GM18858 (cell line): ENCODE measurements at regions not wholly inside any gene's neighbourhood (a gene's known extent, or its start where the extent isn't known, plus 50 kb on each side); places are given as distances from the start of the nearest gene placed in this dataset.

Experiments
- ATAC-seq: cut with Tn5 transposase; IDR thresholded peaks from one replicate; pipeline ENCODE4 v1.9.1; 2021; ENCODE audit not compliant: unreplicated experiment

GRCh38 chr12:82529101-82529500, 157.6 kb upstream of the TMTC2 start:
- ATAC-seq = no peak

GRCh38 chr12:82529954-82530353, 156.8 kb upstream of the TMTC2 start:
- ATAC-seq = no peak

- no peak for ATAC-seq
These were observed 156.3 kb upstream of the TMTC2 start for GRCh38 chr12:82530394-82530793.

- ATAC-seq = no peak
These were observed 153.4 kb upstream of the TMTC2 start for GRCh38 chr12:82533341-82533740.

- ATAC-seq = no peak
These were observed 149.3 kb upstream of the TMTC2 start for GRCh38 chr12:82537436-82537835.

GRCh38 chr12:82554529-82554928, 132.2 kb upstream of the TMTC2 start:
- ATAC-seq = peak; percentile 85

- no peak for ATAC-seq
These were observed 131.0 kb upstream of the TMTC2 start for GRCh38 chr12:82555699-82556098.

- no peak for ATAC-seq
These were observed 120.7 kb upstream of the TMTC2 start for GRCh38 chr12:82565966-82566365.

GRCh38 chr12:82567688-82568087, 119.0 kb upstream of the TMTC2 start:
- ATAC-seq = no peak

GRCh38 chr12:82574191-82574590, 112.5 kb upstream of the TMTC2 start:
- ATAC-seq = no peak

- ATAC-seq = no peak
These were observed 108.0 kb upstream of the TMTC2 start for GRCh38 chr12:82578725-82579124.

GRCh38 chr12:82583756-82584155, 103.0 kb upstream of the TMTC2 start:
- no peak for ATAC-seq

GRCh38 chr12:82593143-82593542, 93.6 kb upstream of the TMTC2 start:
- ATAC-seq = peak; percentile 57

GRCh38 chr12:82593901-82594396, 92.8 kb upstream of the TMTC2 start:
- ATAC-seq = peak; percentile 88

- no peak for ATAC-seq
These were observed 90.8 kb upstream of the TMTC2 start for GRCh38 chr12:82595941-82596340.

GRCh38 chr12:82596483-82596882, 90.2 kb upstream of the TMTC2 start:
- no peak for ATAC-seq

GRCh38 chr12:82600379-82600778, 86.3 kb upstream of the TMTC2 start:
- no peak for ATAC-seq

GRCh38 chr12:82603647-82604046, 83.1 kb upstream of the TMTC2 start:
- ATAC-seq = peak; percentile 52

GRCh38 chr12:82605115-82605514, 81.6 kb upstream of the TMTC2 start:
- no peak for ATAC-seq

- ATAC-seq = no peak
These were observed 78.0 kb upstream of the TMTC2 start for GRCh38 chr12:82608706-82609105.

GRCh38 chr12:82609234-82609914, 77.3 kb upstream of the TMTC2 start:
- ATAC-seq = no peak

GRCh38 chr12:82619644-82620043, 67.1 kb upstream of the TMTC2 start:
- ATAC-seq = no peak

GRCh38 chr12:82620917-82621316, 65.8 kb upstream of the TMTC2 start:
- ATAC-seq = no peak
